Erythroblast (primary cell): ENCODE measurements at regions not wholly inside any gene's neighbourhood (a gene's known extent, or its start where the extent isn't known, plus 50 kb on each side); places are given as distances from the start of the nearest gene placed in this dataset.

Source experiments
- GATA1 ChIP-seq: IDR thresholded peaks from 2 replicates; pipeline ENCODE4 v1.6.1; 2011; ENCODE audit warnings: low read depth, mild to moderate bottlenecking, control low read depth, low read length, moderate library complexity
- POLR2A ChIP-seq: IDR thresholded peaks from 2 replicates; pipeline ENCODE4 v1.6.1; 2011; ENCODE audit warnings: mild to moderate bottlenecking, low read length

DNA sequence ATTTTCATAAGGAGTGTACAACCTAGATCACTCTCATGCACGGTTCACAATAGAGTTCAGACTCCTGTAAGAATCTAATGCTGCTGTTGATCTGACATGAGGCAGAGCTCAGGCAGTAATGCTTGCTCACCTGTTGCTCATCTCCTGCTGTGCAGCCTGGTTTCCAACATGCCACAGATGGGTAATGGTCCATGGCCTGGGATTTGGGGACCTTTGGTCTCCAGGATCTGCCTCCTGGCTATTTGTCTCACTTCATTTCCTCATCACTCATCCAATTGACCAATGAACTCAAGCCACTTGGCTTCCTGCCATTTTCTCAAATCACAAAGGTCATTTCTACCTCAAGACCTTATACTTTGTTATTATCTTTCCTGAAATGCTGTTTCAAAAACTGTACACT is 786.1 kb downstream of the ANKRD7 start:
- no peak for TF ChIP-seq POLR2A
- no peak for TF ChIP-seq GATA1
